NCI-H187 (cell line): ENCODE measurements at regions not wholly inside any gene's neighbourhood (a gene's known extent, or its start where the extent isn't known, plus 50 kb on each side); places are given as distances from the start of the nearest gene placed in this dataset.
"Not testable (repeated sequence)": the region's sequence is repeated elsewhere in the genome, so short reads cannot be mapped to it uniquely, and the experiment has no call there.

Experiments
- DNase-seq, 2 experiments: peaks; one replicate each; lab custom pipeline; 2025; lab: John Stamatoyannopoulos, UW

DNA sequence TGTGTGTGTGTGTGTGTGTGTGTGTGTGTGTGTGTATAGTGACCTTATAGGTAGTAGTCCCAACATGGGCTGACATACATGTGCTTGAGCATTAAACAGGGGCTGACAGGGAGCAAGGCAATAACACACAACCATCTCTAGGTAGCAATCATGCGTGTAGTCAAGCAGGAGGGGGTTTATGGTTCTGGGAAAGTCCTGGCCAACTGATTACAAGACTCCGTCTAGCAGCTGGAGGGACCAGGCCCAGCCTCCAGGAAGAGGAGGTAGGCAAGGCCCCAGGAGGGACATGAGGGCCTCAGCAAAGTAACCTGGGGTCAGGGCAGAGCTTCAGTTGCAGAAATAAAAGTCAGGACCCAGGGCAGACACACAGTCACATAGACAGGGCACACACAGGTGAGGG is 60.6 kb upstream of the E2F3 start:
- DNase-seq: no peak

DNA sequence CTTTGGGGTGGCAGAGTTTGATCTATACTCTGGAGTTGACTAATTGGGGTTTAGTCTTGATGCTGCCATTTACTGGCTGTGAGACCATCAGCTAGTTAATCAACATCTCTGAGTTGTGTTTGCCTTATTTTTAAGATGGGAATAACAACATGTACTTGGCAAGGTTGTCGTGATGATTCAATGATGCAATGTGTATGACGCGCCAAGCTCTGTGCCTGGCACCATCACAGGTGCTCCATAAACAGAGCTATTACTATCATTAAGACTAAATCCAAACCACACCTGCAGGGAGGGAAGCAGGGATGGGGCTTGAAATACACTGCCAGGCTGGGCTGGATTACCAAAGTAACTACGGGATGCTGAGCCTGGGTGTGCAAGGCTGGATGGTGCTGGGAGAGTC is 60.1 kb upstream of the E2F3 start:
- DNase-seq: no peak

GRCh38 chr6:20346948-20347347 is 54.7 kb upstream of the E2F3 start:
- not testable (repeated sequence) for DNase-seq

DNA sequence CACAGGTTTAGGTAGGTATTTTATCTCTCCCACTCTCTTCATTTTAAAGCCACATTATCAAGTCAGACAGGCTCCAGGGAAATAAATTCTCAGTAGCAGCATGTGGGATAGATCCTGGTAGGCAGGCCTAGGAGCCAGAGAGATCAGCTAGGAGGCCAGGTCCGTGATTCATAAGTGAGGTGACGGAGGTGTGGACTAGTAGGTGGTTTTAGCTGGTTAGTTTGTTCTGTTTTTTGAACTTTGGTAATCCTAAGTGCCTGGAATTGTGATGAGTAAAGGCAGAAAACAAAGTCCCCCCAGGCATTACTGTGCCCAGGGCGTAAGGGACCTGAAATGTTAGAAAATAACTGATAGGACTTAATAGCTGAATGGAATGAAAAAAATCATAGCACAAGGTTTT is 53.6 kb upstream of the E2F3 start:
- DNase-seq: no peak

DNA sequence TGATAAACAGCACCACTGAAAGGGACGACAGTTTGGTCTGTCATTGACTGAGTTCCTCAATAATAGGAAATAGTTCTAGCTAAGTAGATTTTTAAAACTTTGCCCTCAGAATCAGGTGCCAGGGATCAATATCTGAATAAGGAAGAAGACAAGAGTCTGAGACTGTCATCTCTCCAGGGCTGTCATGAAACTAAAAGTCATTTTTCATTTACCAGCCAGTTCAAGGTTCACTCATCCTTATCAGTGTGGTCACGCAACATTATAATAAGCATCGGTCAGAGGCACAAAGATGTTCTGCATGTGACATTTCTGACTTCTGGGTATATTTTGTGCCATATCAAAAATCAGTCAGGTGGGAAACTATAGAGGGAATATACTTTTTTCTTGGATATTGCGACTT is 52.5 kb upstream of the E2F3 start:
- DNase-seq: no peak

DNA sequence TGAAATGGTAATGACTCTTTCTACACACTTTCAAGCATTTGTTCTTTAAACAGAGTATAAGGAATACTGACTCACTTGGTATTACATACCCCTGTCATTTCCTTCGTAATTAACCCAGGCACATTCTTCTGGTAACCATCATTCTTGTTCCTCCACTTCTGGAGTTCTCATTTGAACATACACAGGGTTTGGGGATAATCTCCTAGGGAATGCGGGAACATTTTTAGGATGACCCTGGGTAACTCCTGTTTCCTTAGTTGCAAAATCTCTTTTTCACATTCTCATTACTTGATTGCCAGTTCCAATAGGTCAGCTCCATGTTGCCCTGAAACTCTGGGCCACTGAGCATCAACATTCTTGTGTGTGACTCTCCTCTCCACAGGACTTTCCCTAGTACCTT is 51.5 kb upstream of the E2F3 start:
- no peak for DNase-seq

DNA sequence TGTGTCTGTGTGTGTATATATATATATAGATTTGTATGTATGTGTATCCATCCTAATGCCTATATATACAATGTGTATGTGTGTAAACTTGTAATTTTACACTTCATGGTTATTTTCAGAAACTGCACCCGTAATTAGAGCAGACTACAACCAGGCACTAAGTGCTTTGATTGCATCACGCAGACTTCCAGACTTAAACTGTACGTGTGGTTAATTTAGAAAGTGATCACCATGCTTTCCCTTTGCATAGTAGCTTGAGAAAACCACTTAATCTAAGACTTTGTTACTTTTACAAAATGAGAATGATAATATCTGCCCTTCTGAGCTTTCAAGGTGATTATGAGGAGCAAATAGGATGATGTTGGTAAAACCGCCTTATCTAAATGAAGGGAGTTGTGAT is 50.1 kb upstream of the E2F3 start:
- no peak for DNase-seq
